ENCODE measurements at regions not wholly inside any gene's neighbourhood (a gene's known extent, or its start where the extent isn't known, plus 50 kb on each side); places are given as distances from the start of the nearest gene placed in this dataset.

- TF ChIP-seq CTCF (IDR thresholded peaks at IDR 0.05) (no peak), POLR2A (IDR thresholded peaks at IDR 0.05) (no peak)
Measured at GRCh38 chr10:63886281-63887022, 365.3 kb downstream of the REEP3 start.
